ENCODE measurements at regions not wholly inside any gene's neighbourhood (a gene's known extent, or its start where the extent isn't known, plus 50 kb on each side); places are given as distances from the start of the nearest gene placed in this dataset.
A peak's percentile ranks its signal among the peaks of the same experiment; 100 is the strongest.
"Not testable (repeated sequence)": the region's sequence is repeated elsewhere in the genome, so short reads cannot be mapped to it uniquely, and the experiment has no call there.

GRCh38 chr3:31300456-31301443 is 232.0 kb upstream of the STT3B start:
- DNase-seq: no peak

GRCh38 chr3:31302343-31302742 is 230.4 kb upstream of the STT3B start:
- no peak for DNase-seq

DNA sequence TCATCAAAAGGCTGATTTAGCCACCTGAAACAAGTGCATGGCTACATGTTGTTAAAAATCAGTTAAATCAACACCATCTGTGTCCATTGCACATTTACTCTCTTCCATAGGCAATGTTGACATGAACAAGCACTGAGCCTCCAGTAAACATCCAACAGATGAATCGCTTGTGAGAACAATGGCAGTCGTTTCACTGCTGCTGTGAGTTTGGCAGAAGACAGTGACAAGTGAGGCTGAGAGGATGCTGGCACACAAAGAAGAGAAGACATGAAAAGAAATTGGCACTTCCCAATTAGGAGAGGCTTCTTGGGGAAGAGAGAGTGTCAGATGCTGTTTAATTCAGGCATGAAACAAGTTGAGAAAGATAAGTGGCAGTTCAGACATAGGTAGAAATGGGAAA is 227.4 kb upstream of the STT3B start:
- DNase-seq: no peak

- DNase-seq: peak; percentile 15
Measured at GRCh38 chr3:31307131-31307785, 225.5 kb upstream of the STT3B start.

DNA sequence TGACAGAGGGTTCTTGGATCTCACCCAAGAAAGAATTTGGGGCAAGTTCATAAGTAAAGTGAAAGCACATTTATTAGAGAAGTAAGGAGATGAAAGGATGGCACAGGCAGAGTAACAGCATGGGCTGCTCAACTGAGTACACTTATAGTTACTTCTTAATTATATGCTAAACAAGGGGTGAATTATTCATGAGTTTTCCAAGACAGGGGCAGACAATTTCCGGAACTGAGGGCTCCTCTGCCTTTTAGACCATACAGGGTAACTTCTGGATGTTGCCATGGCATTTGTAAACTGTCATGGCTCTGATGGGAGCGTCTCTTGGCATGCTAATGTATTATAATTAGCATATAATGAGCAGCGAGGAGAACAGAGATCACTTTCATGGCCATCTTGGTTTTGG is 221.2 kb upstream of the STT3B start:
- no peak for DNase-seq

DNA sequence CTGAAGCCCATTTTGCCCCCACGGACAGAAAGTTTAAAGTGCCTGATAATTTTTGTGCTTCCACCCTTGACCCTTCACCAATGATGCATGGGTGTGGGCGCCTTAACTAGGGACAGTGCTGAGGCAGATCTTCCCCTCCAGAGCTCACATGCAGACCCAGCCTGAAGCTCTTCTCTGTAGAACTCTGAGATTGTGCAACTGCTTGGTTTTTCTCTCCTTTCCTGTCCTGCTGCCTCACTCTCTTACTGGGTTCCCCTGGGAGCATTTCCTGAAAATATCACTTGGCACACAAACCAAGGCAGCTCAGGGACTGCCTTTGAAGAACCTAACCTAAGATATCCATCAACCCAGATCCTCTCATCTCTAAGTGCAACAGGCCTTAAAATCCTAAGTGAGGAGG is 220.3 kb upstream of the STT3B start:
- DNase-seq: no peak

GRCh38 chr3:31314258-31314657 is 218.5 kb upstream of the STT3B start:
- no peak for DNase-seq

DNA sequence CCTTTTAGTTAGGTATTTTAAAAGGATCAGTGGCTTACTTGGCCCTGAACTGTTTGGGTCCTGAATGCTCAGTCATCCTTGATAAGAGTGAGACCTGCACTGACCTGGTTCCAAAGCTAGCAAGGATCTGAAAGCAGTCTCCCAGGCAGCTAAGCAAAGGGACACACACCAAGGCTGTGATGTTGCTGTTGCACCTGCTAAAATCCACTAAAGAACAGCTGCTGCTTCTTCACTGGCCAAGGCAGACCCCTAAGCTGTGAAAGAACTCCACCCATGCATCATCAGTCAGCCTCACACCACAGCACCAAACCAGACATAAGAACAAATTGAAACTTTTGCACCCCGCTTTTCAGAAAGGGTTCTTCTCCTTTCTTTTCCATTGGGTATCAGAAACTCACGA is 213.4 kb upstream of the STT3B start:
- DNase-seq: no peak

GRCh38 chr3:31321620-31322019 is 211.1 kb upstream of the STT3B start:
- no peak for DNase-seq

DNA sequence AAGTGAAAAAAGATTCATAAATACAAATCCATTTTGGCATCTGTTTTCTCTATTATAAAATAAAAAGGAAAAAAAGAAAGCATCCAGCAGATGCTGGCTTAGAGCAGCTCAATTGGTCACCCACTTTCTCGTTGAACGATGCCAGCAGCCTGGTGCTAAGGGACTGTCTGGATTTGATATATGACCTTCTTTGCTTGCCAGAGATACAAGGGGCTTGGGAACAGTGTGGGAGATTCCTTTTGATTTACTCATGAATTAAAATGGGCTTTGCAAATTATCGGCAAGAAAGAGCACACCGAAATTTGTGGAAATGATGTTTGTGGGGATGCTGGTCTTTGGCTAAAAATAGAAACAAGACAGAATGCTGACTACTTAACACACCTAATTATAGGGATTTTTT is 210.3 kb upstream of the STT3B start:
- no peak for DNase-seq

DNA sequence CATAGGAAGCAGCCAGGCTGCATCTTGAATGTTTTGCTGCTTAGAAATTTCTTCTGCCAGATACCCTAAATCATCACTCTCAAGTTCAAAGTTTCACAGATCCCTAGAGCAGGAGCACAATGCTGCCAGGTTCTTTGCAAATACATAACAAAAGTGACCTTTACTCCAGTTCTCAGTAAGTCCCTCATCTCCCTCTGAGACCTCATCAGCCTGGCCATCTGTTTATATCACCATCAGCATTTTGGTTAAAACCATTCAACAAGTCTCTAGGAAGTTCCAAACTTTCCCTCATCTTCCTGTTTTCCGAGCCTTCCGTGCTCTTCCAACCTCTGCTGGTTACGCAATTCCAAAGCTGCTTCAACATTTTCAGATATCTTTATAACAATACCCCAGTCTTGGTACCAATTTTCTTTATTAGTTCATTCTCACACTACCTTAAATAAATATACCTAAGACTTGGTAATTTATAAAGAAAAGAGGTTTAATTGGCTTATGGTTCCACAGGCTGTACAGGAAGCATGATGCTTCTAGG is 204.8 kb upstream of the STT3B start:
- DNase-seq: not testable (repeated sequence)

DNA sequence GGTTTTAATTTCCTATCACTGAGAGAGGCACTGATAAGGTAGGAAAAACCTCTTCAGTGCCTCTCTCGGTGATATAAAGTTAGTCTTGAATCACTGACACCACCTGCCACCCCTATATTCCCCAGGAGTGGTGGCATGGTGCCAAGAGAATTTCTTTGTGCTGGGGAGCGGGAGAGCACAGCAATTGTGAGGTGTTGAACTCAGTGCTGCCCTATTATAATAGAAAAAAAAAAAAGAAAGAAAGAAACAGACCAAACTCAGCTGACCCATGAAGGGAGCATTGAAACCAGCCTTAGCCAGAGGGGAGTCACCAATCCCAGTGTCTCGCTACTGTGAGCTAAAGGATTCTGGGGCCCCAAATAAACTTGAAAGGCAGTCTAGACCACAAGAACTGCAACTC is 201.4 kb upstream of the STT3B start:
- DNase-seq: peak; percentile 3

DNA sequence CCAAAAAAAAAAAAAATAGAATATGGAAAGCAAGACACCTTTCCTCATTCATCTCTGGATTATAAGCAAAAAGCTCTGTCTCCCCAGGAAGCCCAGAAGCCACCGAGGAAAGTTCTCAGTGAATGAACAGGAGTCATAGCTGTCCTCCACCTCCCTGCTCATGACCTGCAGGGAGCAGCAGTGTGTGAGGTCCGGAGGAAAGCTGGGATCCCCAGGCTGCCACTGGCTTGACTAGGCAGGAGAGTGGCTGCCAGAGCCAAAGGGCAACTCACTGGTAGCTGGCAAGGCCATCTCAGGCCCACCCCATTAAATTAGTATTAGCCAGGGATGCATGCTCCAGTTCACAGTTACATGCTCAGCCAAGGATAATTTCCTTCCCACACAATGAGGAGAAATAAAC is 191.6 kb upstream of the STT3B start:
- DNase-seq: no peak

DNA sequence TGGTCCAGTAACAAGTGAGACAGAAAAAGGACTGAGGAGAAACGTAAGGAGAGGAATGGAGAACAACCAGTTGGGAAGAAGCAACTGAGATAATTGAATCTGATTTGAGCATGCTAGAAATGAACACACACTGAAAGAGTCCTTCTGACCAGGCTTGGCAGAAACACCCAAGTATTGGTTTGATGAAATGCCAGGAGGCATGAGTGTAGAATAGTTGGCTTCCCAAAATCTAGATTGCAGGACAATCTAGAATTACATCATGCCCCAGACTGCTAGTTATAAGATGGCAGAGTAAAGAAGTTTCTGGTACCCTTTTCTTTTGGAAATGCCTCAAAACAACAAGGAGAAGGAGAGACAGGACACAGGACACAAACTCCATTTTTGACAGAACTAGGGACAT is 189.7 kb upstream of the STT3B start:
- DNase-seq: no peak

GRCh38 chr3:31345581-31345980 is 187.1 kb upstream of the STT3B start:
- DNase-seq: no peak

DNA sequence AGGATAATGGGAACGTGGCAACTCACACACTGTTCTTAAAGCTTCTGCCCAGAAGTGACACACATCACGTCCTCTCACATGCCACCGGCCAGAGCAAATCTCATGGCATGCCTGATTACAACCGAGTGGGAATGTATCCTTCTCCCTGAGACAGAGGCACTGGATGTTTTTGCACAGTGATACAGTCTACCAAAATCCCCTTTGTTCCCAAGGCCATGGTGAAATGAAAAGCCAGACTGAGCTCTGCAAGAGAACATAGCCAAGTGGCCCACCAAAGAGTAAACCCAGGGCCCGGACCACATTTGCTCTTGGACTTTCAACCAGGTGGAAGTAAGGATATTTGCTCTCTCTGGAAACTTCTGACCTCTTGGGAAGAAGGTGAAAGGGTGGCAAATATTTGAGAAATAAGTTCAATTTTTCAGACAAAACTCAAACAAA is 186.2 kb upstream of the STT3B start:
- DNase-seq: no peak

- DNase-seq: no peak
Measured at GRCh38 chr3:31349001-31349748, 183.6 kb upstream of the STT3B start.

GRCh38 chr3:31350307-31350706 is 182.4 kb upstream of the STT3B start:
- DNase-seq: no peak

GRCh38 chr3:31352331-31352730 is 180.4 kb upstream of the STT3B start:
- DNase-seq: no peak

DNA sequence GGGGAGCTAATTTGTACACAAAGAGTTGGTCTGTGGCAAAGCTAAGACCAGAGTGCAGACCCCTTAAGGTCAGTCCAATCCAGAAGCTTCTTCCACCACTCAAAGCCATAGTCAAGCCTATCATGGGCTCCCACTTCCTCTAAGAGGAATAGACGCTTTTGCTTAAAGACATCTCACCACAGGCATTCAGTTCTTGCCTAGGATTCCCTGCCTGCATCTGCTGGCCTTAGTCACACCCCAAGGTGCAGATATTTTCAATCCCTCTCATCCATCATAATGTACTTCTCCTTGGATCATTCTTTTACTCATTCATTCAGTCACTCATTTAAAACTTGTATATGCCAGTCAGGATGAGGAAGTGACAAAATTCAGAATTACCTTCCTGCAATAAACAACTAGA is 179.6 kb upstream of the STT3B start:
- no peak for DNase-seq

DNA sequence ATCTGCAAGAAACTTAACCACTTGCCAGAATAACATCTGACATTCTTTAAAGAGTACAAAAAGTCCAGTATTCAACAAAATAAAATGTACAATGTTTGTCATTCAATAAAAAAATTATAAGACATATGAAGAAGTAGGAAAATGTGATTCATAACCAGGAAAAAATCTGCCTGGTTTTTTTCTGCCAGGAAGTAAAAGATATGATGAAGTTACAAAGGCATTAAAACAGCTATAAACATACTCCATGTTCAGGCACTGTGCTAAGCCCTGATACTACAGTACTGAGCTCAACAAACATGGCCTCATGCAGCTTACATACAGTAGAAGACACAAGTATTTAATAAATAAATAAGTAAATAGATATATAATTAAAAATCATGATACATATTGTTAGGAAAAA is 178.4 kb upstream of the STT3B start:
- DNase-seq: no peak

DNA sequence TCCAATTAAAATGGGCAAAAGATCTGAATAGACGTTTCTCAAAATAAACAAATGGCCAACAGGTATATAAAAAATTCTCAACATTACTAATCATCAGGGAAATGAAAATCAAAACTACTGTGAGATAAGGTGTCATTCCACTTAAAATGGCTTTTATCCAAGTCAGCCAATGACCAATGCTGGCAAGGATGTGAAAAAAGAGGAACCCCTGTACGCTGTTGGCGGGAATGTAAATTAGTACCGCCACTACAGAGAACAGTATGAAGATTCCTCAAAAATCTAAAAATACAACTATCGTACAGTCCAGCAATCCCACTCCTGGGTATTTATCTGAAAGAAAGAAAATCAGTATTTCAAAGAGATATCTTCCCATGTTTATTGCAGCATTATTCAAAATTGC is 176.9 kb upstream of the STT3B start:
- no peak for DNase-seq

GRCh38 chr3:31356941-31357340 is 175.8 kb upstream of the STT3B start:
- no peak for DNase-seq
